ENCODE measurements at regions not wholly inside any gene's neighbourhood (a gene's known extent, or its start where the extent isn't known, plus 50 kb on each side); places are given as distances from the start of the nearest gene placed in this dataset.
"Not testable (repeated sequence)": the region's sequence is repeated elsewhere in the genome, so short reads cannot be mapped to it uniquely, and the experiment has no call there.

DNA sequence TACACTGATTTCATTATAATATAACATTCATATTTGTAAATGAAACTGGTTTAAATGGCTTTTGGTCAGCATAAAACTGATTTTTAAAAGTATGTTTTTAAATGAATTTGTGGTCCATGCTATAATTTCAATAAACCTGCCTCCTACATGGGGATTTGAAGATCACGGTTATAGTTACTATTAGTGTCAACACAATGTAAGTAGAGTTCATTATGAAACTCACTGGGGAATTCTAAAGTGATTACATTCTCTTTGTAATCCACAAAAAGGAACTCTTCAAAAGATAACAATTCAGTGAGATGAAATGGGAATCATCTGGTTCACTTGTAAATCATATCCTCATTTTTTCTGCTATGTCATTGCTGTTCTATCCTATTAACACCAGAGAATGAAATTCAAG, 204.5 kb upstream of the G2E3 start:
- no peaks in the 10 kb centered on the region for H3K9me3 ChIP-seq
- DNase-seq, result no peak
- H3K4me1 ChIP-seq, result no peaks in the 10 kb centered on the region
- TF ChIP-seq, protein P1, sequence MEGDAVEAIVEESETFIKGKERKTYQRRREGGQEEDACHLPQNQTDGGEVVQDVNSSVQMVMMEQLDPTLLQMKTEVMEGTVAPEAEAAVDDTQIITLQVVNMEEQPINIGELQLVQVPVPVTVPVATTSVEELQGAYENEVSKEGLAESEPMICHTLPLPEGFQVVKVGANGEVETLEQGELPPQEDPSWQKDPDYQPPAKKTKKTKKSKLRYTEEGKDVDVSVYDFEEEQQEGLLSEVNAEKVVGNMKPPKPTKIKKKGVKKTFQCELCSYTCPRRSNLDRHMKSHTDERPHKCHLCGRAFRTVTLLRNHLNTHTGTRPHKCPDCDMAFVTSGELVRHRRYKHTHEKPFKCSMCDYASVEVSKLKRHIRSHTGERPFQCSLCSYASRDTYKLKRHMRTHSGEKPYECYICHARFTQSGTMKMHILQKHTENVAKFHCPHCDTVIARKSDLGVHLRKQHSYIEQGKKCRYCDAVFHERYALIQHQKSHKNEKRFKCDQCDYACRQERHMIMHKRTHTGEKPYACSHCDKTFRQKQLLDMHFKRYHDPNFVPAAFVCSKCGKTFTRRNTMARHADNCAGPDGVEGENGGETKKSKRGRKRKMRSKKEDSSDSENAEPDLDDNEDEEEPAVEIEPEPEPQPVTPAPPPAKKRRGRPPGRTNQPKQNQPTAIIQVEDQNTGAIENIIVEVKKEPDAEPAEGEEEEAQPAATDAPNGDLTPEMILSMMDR (IDR thresholded peaks at IDR 0.05; ENCODE audit: low read depth, low read length), result no peak
- no peak overlapping the region for H3K4me3 ChIP-seq (ENCODE audit: low read depth, low read length)
- H3K27me3 ChIP-seq, result peaks cover 9% of the 10 kb centered on the region; the same call in 1 of the 2 replicates
- no peaks in the 10 kb centered on the region for H3K36me3 ChIP-seq

DNA sequence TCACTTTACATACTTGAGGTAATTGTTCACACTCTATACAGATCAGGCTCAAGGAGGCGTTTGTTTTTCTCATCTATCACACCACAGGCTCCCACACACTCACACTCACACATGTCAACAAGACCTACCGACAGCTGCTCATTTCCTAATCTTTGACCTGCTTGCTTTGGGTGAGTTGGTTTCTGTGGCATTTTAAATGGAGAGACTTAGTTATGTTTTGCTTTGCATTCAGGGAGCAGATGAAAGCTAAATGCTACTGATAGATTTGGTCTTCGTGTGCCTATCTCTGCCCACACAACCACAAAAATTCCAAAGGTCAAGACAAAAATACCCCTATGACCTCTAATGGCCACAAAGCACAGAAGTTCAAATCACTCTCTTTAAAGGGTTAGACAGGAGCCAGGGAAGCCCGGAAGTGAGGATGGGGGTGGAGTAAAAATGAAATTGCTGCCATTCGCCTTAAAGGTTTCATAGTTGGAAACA, 203.5 kb upstream of the G2E3 start:
- H3K9me3 ChIP-seq, result no peaks in the 10 kb centered on the region
- TF ChIP-seq, protein P1 (IDR thresholded peaks at IDR 0.05; ENCODE audit: low read depth, low read length), result no peak
- no peak overlapping the region for H3K4me3 ChIP-seq (ENCODE audit: low read depth, low read length)
- DNase-seq, result no peak
- H3K27me3 ChIP-seq, result peaks cover 7% of the 10 kb centered on the region; the same call in 1 of the 2 replicates
- no peaks in the 10 kb centered on the region for H3K4me1 ChIP-seq
- H3K36me3 ChIP-seq, result no peaks in the 10 kb centered on the region

DNA sequence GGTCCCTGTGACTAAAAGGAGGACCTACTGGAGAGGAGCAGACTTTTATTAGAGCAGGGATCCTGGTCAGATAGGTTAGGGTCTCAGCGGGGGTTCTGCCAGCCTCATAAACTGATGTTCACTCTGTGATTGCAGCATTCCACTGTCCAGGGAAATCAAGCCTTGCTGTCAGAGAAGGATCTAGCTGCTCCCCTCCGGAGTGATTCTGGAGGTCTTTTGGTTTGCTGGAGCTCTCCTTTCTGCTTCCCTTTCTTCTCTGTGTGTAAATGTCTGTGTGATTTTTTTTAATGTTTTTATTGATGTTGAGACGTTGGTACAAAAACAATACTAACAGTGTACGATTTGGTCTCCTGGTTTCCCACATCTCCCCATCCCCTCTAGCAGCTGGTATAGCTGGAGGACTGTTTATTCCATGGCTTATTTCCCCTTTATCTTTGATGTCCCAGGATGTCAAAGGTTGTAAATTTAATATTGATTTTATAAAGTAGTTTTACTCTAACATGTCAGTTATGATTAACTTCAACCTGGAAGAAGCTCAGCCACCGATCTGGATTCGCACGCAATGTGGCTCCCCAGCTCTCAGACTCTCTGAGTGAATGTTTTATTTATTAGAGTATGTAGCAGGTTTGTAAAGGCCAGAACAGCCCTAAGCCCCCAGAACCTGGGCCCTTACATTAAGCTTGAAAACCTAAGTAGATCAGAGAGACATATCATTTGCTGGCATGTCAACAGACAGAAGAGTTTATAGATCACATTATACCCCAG, 202.3 kb upstream of the G2E3 start:
- DNase-seq, result no peak
- H3K36me3 ChIP-seq, result no peaks in the 10 kb centered on the region
- H3K4me1 ChIP-seq, result no peaks in the 10 kb centered on the region
- TF ChIP-seq, protein P1 (IDR thresholded peaks at IDR 0.05; ENCODE audit: low read depth, low read length), result no peak
- H3K4me3 ChIP-seq (ENCODE audit: low read depth, low read length), result no peak overlapping the region
- H3K9me3 ChIP-seq, result no peaks in the 10 kb centered on the region
- 0 out of 2 replicates have a peak, but pooled peaks cover 4% of the 10 kb centered on the region for H3K27me3 ChIP-seq

DNA sequence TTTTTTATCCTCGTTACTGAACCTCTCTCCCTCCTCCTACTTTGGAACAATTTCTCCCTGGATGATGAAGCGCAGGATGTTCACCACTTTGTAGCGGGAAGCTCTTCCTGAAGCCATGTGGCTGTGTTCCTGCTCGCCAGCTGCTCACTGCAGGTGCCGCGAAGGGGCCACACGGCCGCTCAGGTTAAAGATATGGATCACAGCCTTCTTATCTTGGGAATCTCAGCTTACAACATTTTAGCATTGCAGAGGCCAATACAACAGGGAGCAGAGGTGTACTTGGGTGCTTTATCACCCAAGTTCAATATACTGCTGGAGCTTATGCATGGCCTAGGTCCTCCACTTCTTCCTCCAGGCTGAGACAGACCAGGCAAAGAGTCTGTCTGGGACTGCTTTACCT, 201.2 kb upstream of the G2E3 start:
- DNase-seq, result no peak
- H3K4me1 ChIP-seq, result no peaks in the 10 kb centered on the region
- TF ChIP-seq, protein P1 (IDR thresholded peaks at IDR 0.05; ENCODE audit: low read depth, low read length), result no peak
- no peaks in the 10 kb centered on the region for H3K9me3 ChIP-seq
- no peak overlapping the region for H3K4me3 ChIP-seq (ENCODE audit: low read depth, low read length)
- 0 out of 2 replicates have a peak, but pooled peaks cover 4% of the 10 kb centered on the region for H3K27me3 ChIP-seq
- no peaks in the 10 kb centered on the region for H3K36me3 ChIP-seq

DNA sequence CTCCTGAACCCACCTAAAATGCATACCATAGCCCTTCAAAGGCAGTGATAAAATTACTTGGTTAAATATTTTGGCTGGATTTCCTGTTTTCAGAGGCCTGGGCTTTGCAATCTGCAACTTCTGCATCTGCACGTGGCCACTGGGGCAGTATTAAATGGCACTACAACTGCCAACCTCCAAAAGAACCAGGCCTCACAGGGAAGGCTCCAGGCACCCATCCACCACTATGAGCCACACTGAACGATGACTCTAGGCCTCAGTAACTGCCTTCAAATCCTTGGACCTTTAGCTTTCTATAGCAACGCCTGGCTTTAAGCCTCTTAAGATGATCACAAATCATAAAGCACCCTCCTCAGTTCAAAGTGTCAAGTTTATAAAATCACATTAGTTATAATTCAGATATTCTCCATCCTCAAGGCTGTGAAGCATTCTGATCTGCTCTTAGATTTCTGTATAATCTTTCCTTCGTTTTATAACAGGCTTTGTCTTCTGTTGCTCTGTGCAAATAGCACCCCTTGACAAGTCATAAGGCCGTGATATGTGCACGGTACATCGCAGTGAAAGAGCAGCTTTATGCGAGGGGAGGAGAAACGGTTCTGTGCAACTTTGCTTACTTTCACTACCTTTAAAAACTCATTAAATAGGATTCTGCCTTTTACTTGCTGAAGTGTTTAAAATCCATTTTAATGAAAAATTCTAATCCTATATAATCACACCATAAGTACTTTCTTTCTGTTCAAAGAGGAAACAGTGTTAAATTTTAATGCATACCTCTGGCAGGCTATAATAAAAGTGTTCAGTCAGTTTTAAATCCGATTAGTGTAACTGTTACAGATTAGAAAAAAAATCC, 196.4 kb upstream of the G2E3 start:
- no peaks in the 10 kb centered on the region for H3K9me3 ChIP-seq
- no peak for DNase-seq
- H3K27me3 ChIP-seq, result no peaks in the 10 kb centered on the region
- H3K36me3 ChIP-seq, result no peaks in the 10 kb centered on the region
- no peak overlapping the region for H3K4me3 ChIP-seq (ENCODE audit: low read depth, low read length)
- TF ChIP-seq, protein P1 (IDR thresholded peaks at IDR 0.05; ENCODE audit: low read depth, low read length), result no peak
- H3K4me1 ChIP-seq, result no peaks in the 10 kb centered on the region

DNA sequence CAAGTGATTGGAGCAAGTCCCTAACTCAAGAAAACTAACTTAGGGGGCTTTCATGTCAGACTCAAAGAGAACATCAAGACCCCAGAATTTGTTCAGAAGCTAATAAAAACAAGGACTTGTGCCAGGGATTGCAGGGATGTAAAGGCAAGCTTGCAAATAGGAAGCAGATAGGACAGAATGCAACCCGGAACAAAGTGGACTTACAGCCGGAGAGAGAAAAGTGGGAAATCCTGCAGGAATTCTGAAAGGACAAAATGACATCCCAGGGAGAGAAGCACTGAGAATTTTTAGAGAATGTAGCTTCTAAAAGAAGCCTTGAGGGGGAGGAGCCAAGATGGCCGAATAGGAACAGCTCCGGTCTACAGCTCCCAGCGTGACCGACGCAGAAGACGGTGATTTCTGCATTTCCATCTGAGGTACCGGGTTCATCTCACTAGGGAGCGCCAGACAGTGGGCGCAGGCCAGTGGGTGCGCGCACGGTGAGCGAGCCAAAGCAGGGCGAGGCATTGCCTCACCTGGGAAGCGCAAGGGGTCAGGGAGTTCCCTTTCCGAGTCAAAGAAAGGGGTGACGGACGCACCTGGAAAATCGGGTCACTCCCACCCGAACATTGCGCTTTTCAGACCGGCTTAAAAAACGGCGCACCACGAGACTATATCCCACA, 195.6 kb upstream of the G2E3 start:
- H3K4me1 ChIP-seq; H3K4me3 ChIP-seq (ENCODE audit: low read depth, low read length); DNase-seq; H3K36me3 ChIP-seq; H3K27me3 ChIP-seq; H3K9me3 ChIP-seq: not testable (repeated sequence)
